GM12878 (cell line): ENCODE measurements at regions not wholly inside any gene's neighbourhood (a gene's known extent, or its start where the extent isn't known, plus 50 kb on each side); places are given as distances from the start of the nearest gene placed in this dataset.

ENCODE experiments used
- CBX5 ChIP-seq: sonication (generic); IDR thresholded peaks from 2 replicates; pipeline ENCODE4 v1.6.1; 2016; ENCODE audit warnings: low read depth, moderate library complexity, mild to moderate bottlenecking, inconsistent platforms
- LARP7 ChIP-seq: fragments of 450-650 bp; IDR thresholded peaks from 2 replicates; pipeline ENCODE4 v1.6.1; 2017; ENCODE audit warnings: mild to moderate bottlenecking
- MXI1 ChIP-seq: fragments of 150-350 bp; IDR thresholded peaks from 2 replicates; pipeline ENCODE4 v1.6.1; 2011; ENCODE audit warnings: low read depth, mild to moderate bottlenecking, inconsistent platforms, low read length, improper control_type of control experiment
- RELA ChIP-seq: fragments of 450-650 bp; IDR thresholded peaks from 2 replicates; pipeline ENCODE4 v1.8.0; 2014; ENCODE audit warnings: borderline replicate concordance; ENCODE audit not compliant: partially characterized antibody
- TCF3 ChIP-seq: IDR thresholded peaks from 2 replicates; pipeline ENCODE4 v1.6.1; 2012; ENCODE audit warnings: low read depth, mild to moderate bottlenecking, low read length, borderline replicate concordance; ENCODE audit not compliant: insufficient read depth
- WRNIP1 ChIP-seq: IDR thresholded peaks from 2 replicates; pipeline ENCODE4 v1.6.1; 2011; ENCODE audit warnings: low read depth, low read length, improper control_type of control experiment, borderline replicate concordance
- ZNF274 ChIP-seq: IDR thresholded peaks from one replicate; pipeline ENCODE4 v1.8.0; 2011; ENCODE audit not compliant: insufficient read length, insufficient read depth
- TF ChIP-seq, protein P1 (sequence below): fragments of 450-650 bp; formaldehyde crosslinking; IDR thresholded peaks from 2 replicates; pipeline ENCODE4 v1.4.0; 2020; ENCODE audit warnings: mild to moderate bottlenecking, moderate library complexity
- TF ChIP-seq, protein P2 (sequence below): IDR thresholded peaks from 2 replicates; pipeline ENCODE4 v1.6.1; 2012; ENCODE audit warnings: improper control_type of control experiment, low read depth, low read length; ENCODE audit not compliant: insufficient replicate concordance
- TF ChIP-seq, protein P3 (sequence below): fragments of 450-650 bp; IDR thresholded peaks from 2 replicates; pipeline ENCODE4 v1.6.1; 2016; ENCODE audit warnings: mild to moderate bottlenecking

DNA sequence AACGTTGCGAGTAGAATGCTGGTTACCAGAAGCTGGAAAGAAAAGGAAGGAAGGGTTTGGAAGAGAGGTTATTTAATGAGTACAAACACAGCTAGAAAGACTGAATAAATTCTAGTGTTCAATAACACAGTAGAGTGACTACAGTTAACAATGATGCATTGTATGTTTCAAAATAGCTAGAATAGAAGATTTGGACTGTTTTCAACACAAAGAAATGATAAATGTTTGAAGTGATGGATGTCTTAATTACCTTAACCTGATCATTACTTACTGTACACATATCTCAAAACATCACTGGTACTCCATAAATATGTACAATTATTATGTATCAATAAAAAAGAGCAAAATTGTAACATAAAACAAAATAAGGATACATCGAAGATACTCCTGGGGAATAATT lies 1221.8 kb upstream of the SEL1L start (continued):
- TF ChIP-seq, protein P1, sequence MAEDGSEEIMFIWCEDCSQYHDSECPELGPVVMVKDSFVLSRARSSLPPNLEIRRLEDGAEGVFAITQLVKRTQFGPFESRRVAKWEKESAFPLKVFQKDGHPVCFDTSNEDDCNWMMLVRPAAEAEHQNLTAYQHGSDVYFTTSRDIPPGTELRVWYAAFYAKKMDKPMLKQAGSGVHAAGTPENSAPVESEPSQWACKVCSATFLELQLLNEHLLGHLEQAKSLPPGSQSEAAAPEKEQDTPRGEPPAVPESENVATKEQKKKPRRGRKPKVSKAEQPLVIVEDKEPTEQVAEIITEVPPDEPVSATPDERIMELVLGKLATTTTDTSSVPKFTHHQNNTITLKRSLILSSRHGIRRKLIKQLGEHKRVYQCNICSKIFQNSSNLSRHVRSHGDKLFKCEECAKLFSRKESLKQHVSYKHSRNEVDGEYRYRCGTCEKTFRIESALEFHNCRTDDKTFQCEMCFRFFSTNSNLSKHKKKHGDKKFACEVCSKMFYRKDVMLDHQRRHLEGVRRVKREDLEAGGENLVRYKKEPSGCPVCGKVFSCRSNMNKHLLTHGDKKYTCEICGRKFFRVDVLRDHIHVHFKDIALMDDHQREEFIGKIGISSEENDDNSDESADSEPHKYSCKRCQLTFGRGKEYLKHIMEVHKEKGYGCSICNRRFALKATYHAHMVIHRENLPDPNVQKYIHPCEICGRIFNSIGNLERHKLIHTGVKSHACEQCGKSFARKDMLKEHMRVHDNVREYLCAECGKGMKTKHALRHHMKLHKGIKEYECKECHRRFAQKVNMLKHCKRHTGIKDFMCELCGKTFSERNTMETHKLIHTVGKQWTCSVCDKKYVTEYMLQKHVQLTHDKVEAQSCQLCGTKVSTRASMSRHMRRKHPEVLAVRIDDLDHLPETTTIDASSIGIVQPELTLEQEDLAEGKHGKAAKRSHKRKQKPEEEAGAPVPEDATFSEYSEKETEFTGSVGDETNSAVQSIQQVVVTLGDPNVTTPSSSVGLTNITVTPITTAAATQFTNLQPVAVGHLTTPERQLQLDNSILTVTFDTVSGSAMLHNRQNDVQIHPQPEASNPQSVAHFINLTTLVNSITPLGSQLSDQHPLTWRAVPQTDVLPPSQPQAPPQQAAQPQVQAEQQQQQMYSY (CRISPR knock-in tag): no peak
- TF ChIP-seq CBX5: no peak
- TF ChIP-seq, protein P2, sequence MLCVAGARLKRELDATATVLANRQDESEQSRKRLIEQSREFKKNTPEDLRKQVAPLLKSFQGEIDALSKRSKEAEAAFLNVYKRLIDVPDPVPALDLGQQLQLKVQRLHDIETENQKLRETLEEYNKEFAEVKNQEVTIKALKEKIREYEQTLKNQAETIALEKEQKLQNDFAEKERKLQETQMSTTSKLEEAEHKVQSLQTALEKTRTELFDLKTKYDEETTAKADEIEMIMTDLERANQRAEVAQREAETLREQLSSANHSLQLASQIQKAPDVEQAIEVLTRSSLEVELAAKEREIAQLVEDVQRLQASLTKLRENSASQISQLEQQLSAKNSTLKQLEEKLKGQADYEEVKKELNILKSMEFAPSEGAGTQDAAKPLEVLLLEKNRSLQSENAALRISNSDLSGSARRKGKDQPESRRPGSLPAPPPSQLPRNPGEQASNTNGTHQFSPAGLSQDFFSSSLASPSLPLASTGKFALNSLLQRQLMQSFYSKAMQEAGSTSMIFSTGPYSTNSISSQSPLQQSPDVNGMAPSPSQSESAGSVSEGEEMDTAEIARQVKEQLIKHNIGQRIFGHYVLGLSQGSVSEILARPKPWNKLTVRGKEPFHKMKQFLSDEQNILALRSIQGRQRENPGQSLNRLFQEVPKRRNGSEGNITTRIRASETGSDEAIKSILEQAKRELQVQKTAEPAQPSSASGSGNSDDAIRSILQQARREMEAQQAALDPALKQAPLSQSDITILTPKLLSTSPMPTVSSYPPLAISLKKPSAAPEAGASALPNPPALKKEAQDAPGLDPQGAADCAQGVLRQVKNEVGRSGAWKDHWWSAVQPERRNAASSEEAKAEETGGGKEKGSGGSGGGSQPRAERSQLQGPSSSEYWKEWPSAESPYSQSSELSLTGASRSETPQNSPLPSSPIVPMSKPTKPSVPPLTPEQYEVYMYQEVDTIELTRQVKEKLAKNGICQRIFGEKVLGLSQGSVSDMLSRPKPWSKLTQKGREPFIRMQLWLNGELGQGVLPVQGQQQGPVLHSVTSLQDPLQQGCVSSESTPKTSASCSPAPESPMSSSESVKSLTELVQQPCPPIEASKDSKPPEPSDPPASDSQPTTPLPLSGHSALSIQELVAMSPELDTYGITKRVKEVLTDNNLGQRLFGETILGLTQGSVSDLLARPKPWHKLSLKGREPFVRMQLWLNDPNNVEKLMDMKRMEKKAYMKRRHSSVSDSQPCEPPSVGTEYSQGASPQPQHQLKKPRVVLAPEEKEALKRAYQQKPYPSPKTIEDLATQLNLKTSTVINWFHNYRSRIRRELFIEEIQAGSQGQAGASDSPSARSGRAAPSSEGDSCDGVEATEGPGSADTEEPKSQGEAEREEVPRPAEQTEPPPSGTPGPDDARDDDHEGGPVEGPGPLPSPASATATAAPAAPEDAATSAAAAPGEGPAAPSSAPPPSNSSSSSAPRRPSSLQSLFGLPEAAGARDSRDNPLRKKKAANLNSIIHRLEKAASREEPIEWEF: no peak
- TF ChIP-seq TCF3: no peak
- no peak for TF ChIP-seq WRNIP1
- TF ChIP-seq LARP7: no peak
- no peak for TF ChIP-seq ZNF274
- TF ChIP-seq MXI1: no peak
- TF ChIP-seq RELA: no peak
- TF ChIP-seq, protein P3, sequence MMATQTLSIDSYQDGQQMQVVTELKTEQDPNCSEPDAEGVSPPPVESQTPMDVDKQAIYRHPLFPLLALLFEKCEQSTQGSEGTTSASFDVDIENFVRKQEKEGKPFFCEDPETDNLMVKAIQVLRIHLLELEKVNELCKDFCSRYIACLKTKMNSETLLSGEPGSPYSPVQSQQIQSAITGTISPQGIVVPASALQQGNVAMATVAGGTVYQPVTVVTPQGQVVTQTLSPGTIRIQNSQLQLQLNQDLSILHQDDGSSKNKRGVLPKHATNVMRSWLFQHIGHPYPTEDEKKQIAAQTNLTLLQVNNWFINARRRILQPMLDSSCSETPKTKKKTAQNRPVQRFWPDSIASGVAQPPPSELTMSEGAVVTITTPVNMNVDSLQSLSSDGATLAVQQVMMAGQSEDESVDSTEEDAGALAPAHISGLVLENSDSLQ: no peak
